Adrenal gland (tissue), 9 donors: ENCODE measurements at regions not wholly inside any gene's neighbourhood (a gene's known extent, or its start where the extent isn't known, plus 50 kb on each side); places are given as distances from the start of the nearest gene placed in this dataset.

Experiments used
- DNase-seq, 7 donors: peaks; one replicate each; pipeline ENCODE4 v3.0.0-alpha.2; 2019 to 2020
- H3K27ac ChIP-seq, 5 donors: fragments of 200-600 bp; sonication (generic) in 4 of 5; 1 replicate in 3 of 5; 2 replicates in 2 of 5; pipeline versions ENCODE4 v1.5.1 to v1.8.0; 2016 to 2020; ENCODE audit warnings: mild to moderate bottlenecking in 1 of 5
- H3K27me3 ChIP-seq: fragments of 200-600 bp; 2 replicates; pipeline ENCODE4 v1.8.0; 2021
- H3K36me3 ChIP-seq, 2 donors: fragments of 200-600 bp; replicated peaks in 1 of 2; 1 replicate in 1 of 2; 2 replicates in 1 of 2; pipeline versions ENCODE4 v1.5.1 to v1.8.0; 2018 to 2022
- H3K4me1 ChIP-seq, 2 donors: fragments of 200-600 bp; replicated peaks in 1 of 2; 1 replicate in 1 of 2; 2 replicates in 1 of 2; pipeline versions ENCODE4 v1.5.1 to v1.8.0; 2018 to 2021
- H3K4me3 ChIP-seq, 4 donors: fragments of 200-600 bp; sonication (generic) in 3 of 4; one replicate each; pipeline ENCODE4 v1.5.1; 2016 to 2018
- H3K9me3 ChIP-seq, 3 donors: fragments of 200-600 bp; sonication (generic) in 1 of 3; replicated peaks in 1 of 3; 1 replicate in 2 of 3; 2 replicates in 1 of 3; pipeline versions ENCODE4 v1.5.1 to v1.8.0; 2016 to 2021
- POLR2A ChIP-seq, 2 donors: fragments of 450-650 bp; IDR thresholded peaks; one replicate each; pipeline ENCODE4 v1.6.1; 2017; ENCODE audit warnings: antibody characterized with exemption in 2 of 2, mild to moderate bottlenecking in 2 of 2, moderate library complexity in 1 of 2
- WGBS, 4 donors: extraction: QIAGEN DNeasy Blood & Tissue Kit in 2 of 4; methylation state at CpG; one replicate each; pipeline versions ENCODE4 v1.1.5 to v1.1.7; 2013 to 2017; 5-methylcytosine and 5-hydroxymethylcytosine counted together
- intact Hi-C, 2 donors: fragments of 100-400 bp; cut with DNase I; formaldehyde crosslinking; loops; one replicate each; pipeline versions ENCODE4 v1.14.1 to v1.15.0; 2022 to 2023
- TF ChIP-seq, protein P1 (sequence below), 6 experiments: fragments of 450-650 bp in 4 of 6; fragments of 200-600 bp in 2 of 6; sonication (generic) in 1 of 6; IDR thresholded peaks; 1 replicate in 5 of 6; 2 replicates in 1 of 6; pipeline versions ENCODE4 v1.5.1 to v1.8.0; 2016 to 2021; ENCODE audit warnings: antibody characterized with exemption in 6 of 6, mild to moderate bottlenecking in 2 of 6, moderate library complexity in 1 of 6
- donor health status: healthy with polysubstance abuse.
- donor health status: Bipolar disorder and iron deficiency.
- donor health status: DM: yes; HTN: yes; CAD: no.
- donor health status: DM: no; HTN: no; CAD: no.
- donor health status: DM: no; HTN: no; CAD: no.

DNA sequence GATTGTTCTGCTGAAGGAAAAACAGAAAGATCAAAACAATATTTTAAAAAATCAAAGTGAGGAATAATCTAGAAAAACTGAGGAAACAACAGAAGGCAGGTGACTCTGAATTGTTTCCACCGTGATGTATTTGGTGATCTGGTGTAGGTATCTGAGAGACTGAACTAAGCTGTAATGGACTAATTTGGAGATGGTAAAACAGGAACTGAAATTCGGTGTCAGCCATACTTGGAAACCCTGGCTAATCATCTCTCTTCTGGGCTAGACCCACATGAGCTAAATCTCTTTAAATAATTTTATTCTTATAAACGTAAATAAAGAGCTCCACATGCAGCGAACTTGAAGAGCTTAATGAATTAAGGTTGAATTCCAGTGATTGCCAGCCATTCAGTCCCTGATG is 1226.1 kb downstream of the NCAM2 start:
- H3K4me1 ChIP-seq: no peaks in the 10 kb centered on the region
- no peaks in the 10 kb centered on the region for H3K27me3 ChIP-seq
- H3K9me3 ChIP-seq: no peaks in the 10 kb centered on the region
- 81 to 86% (median 83%) methylated on average over 4 of the region's 4 CpGs for WGBS, 4 donors
- intact Hi-C loops: no loop called here
- H3K4me3 ChIP-seq: no peak overlapping the region
- TF ChIP-seq, protein P1, sequence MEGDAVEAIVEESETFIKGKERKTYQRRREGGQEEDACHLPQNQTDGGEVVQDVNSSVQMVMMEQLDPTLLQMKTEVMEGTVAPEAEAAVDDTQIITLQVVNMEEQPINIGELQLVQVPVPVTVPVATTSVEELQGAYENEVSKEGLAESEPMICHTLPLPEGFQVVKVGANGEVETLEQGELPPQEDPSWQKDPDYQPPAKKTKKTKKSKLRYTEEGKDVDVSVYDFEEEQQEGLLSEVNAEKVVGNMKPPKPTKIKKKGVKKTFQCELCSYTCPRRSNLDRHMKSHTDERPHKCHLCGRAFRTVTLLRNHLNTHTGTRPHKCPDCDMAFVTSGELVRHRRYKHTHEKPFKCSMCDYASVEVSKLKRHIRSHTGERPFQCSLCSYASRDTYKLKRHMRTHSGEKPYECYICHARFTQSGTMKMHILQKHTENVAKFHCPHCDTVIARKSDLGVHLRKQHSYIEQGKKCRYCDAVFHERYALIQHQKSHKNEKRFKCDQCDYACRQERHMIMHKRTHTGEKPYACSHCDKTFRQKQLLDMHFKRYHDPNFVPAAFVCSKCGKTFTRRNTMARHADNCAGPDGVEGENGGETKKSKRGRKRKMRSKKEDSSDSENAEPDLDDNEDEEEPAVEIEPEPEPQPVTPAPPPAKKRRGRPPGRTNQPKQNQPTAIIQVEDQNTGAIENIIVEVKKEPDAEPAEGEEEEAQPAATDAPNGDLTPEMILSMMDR (IDR thresholded peaks at IDR 0.05): no peak
- no peak overlapping the region for H3K27ac ChIP-seq
- no peaks in the 10 kb centered on the region for H3K36me3 ChIP-seq
- no peak for DNase-seq

DNA sequence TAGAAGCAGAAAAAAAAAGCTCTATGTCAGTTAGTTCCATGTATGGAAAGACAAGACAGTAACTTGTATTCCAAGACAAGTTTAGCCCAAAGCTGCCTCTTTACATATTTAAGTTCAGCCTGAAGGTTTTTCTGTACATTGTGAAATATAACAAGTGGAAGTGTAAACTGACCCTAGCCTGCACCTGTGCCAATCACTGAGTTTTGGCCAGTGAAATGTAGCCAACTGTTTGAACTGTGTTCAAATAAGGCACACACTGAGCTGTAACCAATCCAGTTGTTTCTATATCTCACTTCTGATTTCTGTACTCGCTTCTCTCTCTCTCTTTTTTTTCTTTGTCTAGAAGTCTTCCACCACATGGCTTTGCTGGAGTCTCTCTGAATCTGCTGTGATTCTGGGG is 1227.1 kb downstream of the NCAM2 start:
- H3K27me3 ChIP-seq: no peaks in the 10 kb centered on the region
- 67 to 82% (median 76%) methylated on average over 1 of the region's 1 CpG for WGBS, 4 donors
- no peaks in the 10 kb centered on the region for H3K4me1 ChIP-seq
- intact Hi-C loops: no loop called here
- no peaks in the 10 kb centered on the region for H3K9me3 ChIP-seq
- no peak for DNase-seq
- TF ChIP-seq, protein P1 (IDR thresholded peaks at IDR 0.05): no peak
- TF ChIP-seq POLR2A (IDR thresholded peaks at IDR 0.05): no peak
- H3K27ac ChIP-seq: no peak overlapping the region
- H3K4me3 ChIP-seq: no peak overlapping the region
- H3K36me3 ChIP-seq: no peaks in the 10 kb centered on the region

- intact Hi-C loops: no loop called here
- TF ChIP-seq, protein P1 (IDR thresholded peaks at IDR 0.05): no peak
- TF ChIP-seq POLR2A (IDR thresholded peaks at IDR 0.05): no peak
- no peak for DNase-seq
- no peaks in the 10 kb centered on the region for H3K4me1 ChIP-seq
- no peak overlapping the region for H3K27ac ChIP-seq
- no peaks in the 10 kb centered on the region for H3K36me3 ChIP-seq
- H3K9me3 ChIP-seq: no peaks in the 10 kb centered on the region
- WGBS, 4 donors: 71 to 77% (median 75%) methylated on average over 2 of the region's 2 CpGs
- H3K27me3 ChIP-seq: no peaks in the 10 kb centered on the region
- H3K4me3 ChIP-seq: no peak overlapping the region
Observed at GRCh38 chr21:22231013-22231412, 1232.8 kb downstream of the NCAM2 start.

GRCh38 chr21:22235866-22236590 is 1237.8 kb downstream of the NCAM2 start:
- 60 to 76% (median 66%) methylated on average over 4 of the region's 4 CpGs for WGBS, 4 donors
- intact Hi-C loops: no loop called here

More at GRCh38 chr21:22235866-22236590, 1237.8 kb downstream of the NCAM2 start:
- H3K27me3 ChIP-seq: no peaks in the 10 kb centered on the region
- H3K36me3 ChIP-seq: no peaks in the 10 kb centered on the region
- no peaks in the 10 kb centered on the region for H3K4me1 ChIP-seq
- H3K4me3 ChIP-seq: no peak overlapping the region
- no peak overlapping the region for H3K27ac ChIP-seq
- H3K9me3 ChIP-seq: no peaks in the 10 kb centered on the region
- no peak for TF ChIP-seq POLR2A (IDR thresholded peaks at IDR 0.05)
- TF ChIP-seq, protein P1 (IDR thresholded peaks at IDR 0.05): no peak
- no peak for DNase-seq
